ENCODE measurements at regions not wholly inside any gene's neighbourhood (a gene's known extent, or its start where the extent isn't known, plus 50 kb on each side); places are given as distances from the start of the nearest gene placed in this dataset.
"Not testable (repeated sequence)": the region's sequence is repeated elsewhere in the genome, so short reads cannot be mapped to it uniquely, and the experiment has no call there.

GRCh38 chr3:31053299-31053698 is 158.8 kb upstream of the GADL1 start:
- FAIRE-seq = no peak

GRCh38 chr3:31054032-31054431 is 159.6 kb upstream of the GADL1 start:
- no peak for FAIRE-seq

- FAIRE-seq = no peak
Measured at GRCh38 chr3:31055757-31056156, 161.3 kb upstream of the GADL1 start.

- no peak for FAIRE-seq
Measured at GRCh38 chr3:31057891-31058290, 163.4 kb upstream of the GADL1 start.

GRCh38 chr3:31064021-31064420 is 169.6 kb upstream of the GADL1 start:
- no peak for FAIRE-seq

GRCh38 chr3:31065765-31066164 is 171.3 kb upstream of the GADL1 start:
- FAIRE-seq = no peak

GRCh38 chr3:31067004-31067403 is 172.5 kb upstream of the GADL1 start:
- FAIRE-seq = no peak

- FAIRE-seq = no peak
Measured at GRCh38 chr3:31075471-31075870, 181.0 kb upstream of the GADL1 start.

- no peak for FAIRE-seq
Measured at GRCh38 chr3:31075876-31076275, 181.4 kb upstream of the GADL1 start.

GRCh38 chr3:31077021-31077601 is 182.7 kb upstream of the GADL1 start:
- no peak for FAIRE-seq

GRCh38 chr3:31077826-31078225 is 183.4 kb upstream of the GADL1 start:
- FAIRE-seq = no peak

- FAIRE-seq = no peak
Measured at GRCh38 chr3:31079689-31080088, 185.2 kb upstream of the GADL1 start.

- FAIRE-seq = no peak
Measured at GRCh38 chr3:31081018-31081662, 186.7 kb upstream of the GADL1 start.

- FAIRE-seq = no peak
Measured at GRCh38 chr3:31086148-31086547, 191.7 kb upstream of the GADL1 start.

GRCh38 chr3:31086698-31087097 is 192.2 kb upstream of the GADL1 start:
- no peak for FAIRE-seq

- no peak for FAIRE-seq
Measured at GRCh38 chr3:31091748-31092147, 197.3 kb upstream of the GADL1 start.

- no peak for FAIRE-seq
Measured at GRCh38 chr3:31092748-31093589, 198.5 kb upstream of the GADL1 start.

GRCh38 chr3:31093606-31094005 is 199.1 kb upstream of the GADL1 start:
- FAIRE-seq = no peak

- FAIRE-seq = no peak
Measured at GRCh38 chr3:31094048-31094447, 199.6 kb upstream of the GADL1 start.

GRCh38 chr3:31095255-31095654 is 200.8 kb upstream of the GADL1 start:
- FAIRE-seq = no peak

- no peak for FAIRE-seq
Measured at GRCh38 chr3:31096661-31097395, 202.4 kb upstream of the GADL1 start.

- FAIRE-seq = no peak
Measured at GRCh38 chr3:31100519-31100918, 206.1 kb upstream of the GADL1 start.

GRCh38 chr3:31101285-31101684 is 206.8 kb upstream of the GADL1 start:
- FAIRE-seq = not testable (repeated sequence)

Data from TTC549 (cell line).